ENCODE measurements at regions not wholly inside any gene's neighbourhood (a gene's known extent, or its start where the extent isn't known, plus 50 kb on each side); places are given as distances from the start of the nearest gene placed in this dataset.

- TF ChIP-seq, protein P1, sequence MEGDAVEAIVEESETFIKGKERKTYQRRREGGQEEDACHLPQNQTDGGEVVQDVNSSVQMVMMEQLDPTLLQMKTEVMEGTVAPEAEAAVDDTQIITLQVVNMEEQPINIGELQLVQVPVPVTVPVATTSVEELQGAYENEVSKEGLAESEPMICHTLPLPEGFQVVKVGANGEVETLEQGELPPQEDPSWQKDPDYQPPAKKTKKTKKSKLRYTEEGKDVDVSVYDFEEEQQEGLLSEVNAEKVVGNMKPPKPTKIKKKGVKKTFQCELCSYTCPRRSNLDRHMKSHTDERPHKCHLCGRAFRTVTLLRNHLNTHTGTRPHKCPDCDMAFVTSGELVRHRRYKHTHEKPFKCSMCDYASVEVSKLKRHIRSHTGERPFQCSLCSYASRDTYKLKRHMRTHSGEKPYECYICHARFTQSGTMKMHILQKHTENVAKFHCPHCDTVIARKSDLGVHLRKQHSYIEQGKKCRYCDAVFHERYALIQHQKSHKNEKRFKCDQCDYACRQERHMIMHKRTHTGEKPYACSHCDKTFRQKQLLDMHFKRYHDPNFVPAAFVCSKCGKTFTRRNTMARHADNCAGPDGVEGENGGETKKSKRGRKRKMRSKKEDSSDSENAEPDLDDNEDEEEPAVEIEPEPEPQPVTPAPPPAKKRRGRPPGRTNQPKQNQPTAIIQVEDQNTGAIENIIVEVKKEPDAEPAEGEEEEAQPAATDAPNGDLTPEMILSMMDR (IDR thresholded peaks at IDR 0.05): no peak
- TF ChIP-seq ZFX (IDR thresholded peaks at IDR 0.05; ENCODE audit: borderline replicate concordance): no peak
- no peak overlapping the region for H3K27ac ChIP-seq
Observed at GRCh38 chr10:123567984-123568739, 98.0 kb upstream of the GPR26 start.

GRCh38 chr10:123568751-123569150, 97.4 kb upstream of the GPR26 start:
- H3K27ac ChIP-seq: no peak overlapping the region
- TF ChIP-seq, protein P1 (IDR thresholded peaks at IDR 0.05): no peak
- TF ChIP-seq ZFX (IDR thresholded peaks at IDR 0.05; ENCODE audit: borderline replicate concordance): no peak

GRCh38 chr10:123569436-123570035, 96.6 kb upstream of the GPR26 start:
- no peak for TF ChIP-seq ZFX (IDR thresholded peaks at IDR 0.05; ENCODE audit: borderline replicate concordance)
- TF ChIP-seq, protein P1 (IDR thresholded peaks at IDR 0.05): no peak
- H3K27ac ChIP-seq: no peak overlapping the region

DNA sequence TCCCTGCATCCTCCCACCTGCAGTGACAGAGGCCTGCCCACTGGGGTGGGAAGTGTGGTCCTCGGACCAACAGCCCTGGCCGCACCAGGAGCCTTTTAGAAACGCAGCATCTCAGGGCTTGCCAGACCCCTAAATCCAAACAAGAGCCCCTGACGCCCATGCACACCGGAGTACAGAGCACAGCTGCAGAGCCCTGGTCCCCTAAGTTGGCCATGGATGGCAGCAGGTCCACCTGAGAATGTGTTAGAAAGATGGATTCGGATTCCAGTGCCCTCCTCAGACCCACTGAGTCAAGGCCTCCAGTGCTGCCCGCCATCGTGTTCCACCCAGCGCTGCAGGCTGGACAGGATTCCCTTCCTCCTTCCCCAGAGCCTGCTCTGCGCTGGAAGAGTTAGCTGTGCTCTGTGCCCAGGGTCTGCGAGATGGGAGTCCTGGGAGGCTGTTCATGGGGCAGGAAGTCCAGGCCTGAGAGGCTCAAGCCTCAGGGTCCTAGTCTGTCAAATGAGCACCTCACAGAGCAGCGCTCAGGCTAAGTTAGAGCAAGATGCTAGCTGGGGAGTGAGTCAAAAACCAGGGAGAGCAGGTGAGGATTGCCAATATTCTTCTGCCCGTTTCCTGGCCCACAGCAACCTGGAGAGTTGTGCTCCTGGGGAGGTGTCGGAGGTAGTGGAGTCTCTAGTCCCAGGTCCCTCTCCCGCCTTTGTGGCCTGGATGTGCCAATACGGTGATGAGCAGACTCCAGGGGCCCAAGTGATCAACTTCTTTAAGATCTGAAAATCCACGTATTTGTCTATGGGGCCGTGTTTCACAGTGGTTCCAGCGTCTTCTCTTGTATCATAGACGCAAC, 95.9 kb upstream of the GPR26 start:
- TF ChIP-seq ZFX (IDR thresholded peaks at IDR 0.05; ENCODE audit: borderline replicate concordance): no peak
- TF ChIP-seq, protein P1 (IDR thresholded peaks at IDR 0.05): no peak
- no peak overlapping the region for H3K27ac ChIP-seq

- no peak overlapping the region for H3K27ac ChIP-seq
- TF ChIP-seq, protein P1 (IDR thresholded peaks at IDR 0.05): no peak
- TF ChIP-seq ZFX (IDR thresholded peaks at IDR 0.05; ENCODE audit: borderline replicate concordance): no peak
Observed at GRCh38 chr10:123570898-123571515, 95.1 kb upstream of the GPR26 start.

DNA sequence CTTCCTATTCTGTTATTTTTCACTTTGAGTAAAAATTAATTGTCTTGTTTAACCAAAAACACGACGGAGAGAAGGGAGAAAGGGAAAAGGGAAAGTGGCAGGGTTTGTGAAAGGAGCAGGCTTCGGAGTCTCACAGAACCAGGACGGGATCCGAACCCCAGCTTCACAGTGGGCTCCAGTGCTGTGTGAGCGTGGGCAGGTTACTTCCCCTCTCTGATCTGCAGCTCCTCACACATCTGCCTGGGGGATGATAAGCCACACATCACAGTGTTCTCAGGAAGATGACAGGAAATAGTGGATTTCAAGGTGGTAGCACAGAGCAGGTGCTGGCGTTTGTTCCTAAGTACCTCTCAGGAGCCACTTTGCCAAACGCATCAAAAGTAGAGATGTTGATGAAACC, 94.2 kb upstream of the GPR26 start:
- H3K27ac ChIP-seq: no peak overlapping the region
- TF ChIP-seq ZFX (IDR thresholded peaks at IDR 0.05; ENCODE audit: borderline replicate concordance): no peak
- TF ChIP-seq, protein P1 (IDR thresholded peaks at IDR 0.05): no peak
